Spleen (tissue), 11 donors: ENCODE measurements at regions not wholly inside any gene's neighbourhood (a gene's known extent, or its start where the extent isn't known, plus 50 kb on each side); places are given as distances from the start of the nearest gene placed in this dataset.
"Not testable (repeated sequence)": the region's sequence is repeated elsewhere in the genome, so short reads cannot be mapped to it uniquely, and the experiment has no call there.

Experiments
- DNase-seq: peaks from one replicate; pipeline ENCODE4 v3.0.0-alpha.2; 2020
- H3K27ac ChIP-seq, 8 donors: fragments of 200-600 bp; sonication (generic) in 7 of 8; 1 replicate in 4 of 8; 2 replicates in 4 of 8; pipeline versions ENCODE4 v1.5.0 to v1.8.0; 2016 to 2021; ENCODE audit warnings: inconsistent platforms in 4 of 8, mild to moderate bottlenecking in 4 of 8, moderate library complexity in 1 of 8
- H3K27me3 ChIP-seq, 7 donors: fragments of 200-600 bp; sonication (generic) in 6 of 7; replicated peaks in 1 of 7; 1 replicate in 4 of 7; 2 replicates in 3 of 7; pipeline versions ENCODE4 v1.5.0 to v1.8.0; 2016 to 2021; ENCODE audit warnings: inconsistent platforms in 3 of 7, mild to moderate bottlenecking in 1 of 7
- H3K36me3 ChIP-seq, 6 donors: fragments of 200-600 bp; sonication (generic) in 5 of 6; 1 replicate in 4 of 6; 2 replicates in 2 of 6; pipeline versions ENCODE4 v1.5.0 to v1.8.0; 2016 to 2021; ENCODE audit warnings: inconsistent platforms in 2 of 6
- H3K4me1 ChIP-seq, 6 donors: fragments of 200-600 bp; sonication (generic) in 5 of 6; 1 replicate in 3 of 6; 2 replicates in 3 of 6; pipeline versions ENCODE4 v1.5.0 to v1.8.0; 2016 to 2021; ENCODE audit warnings: inconsistent platforms in 3 of 6
- H3K4me3 ChIP-seq, 8 donors: fragments of 200-600 bp; sonication (generic) in 7 of 8; 1 replicate in 4 of 8; 2 replicates in 4 of 8; pipeline versions ENCODE4 v1.5.0 to v1.8.0; 2016 to 2021; ENCODE audit warnings: inconsistent platforms in 4 of 8, mild to moderate bottlenecking in 4 of 8, moderate library complexity in 2 of 8
- H3K9me3 ChIP-seq, 8 donors: fragments of 200-600 bp; sonication (generic) in 7 of 8; 1 replicate in 4 of 8; 2 replicates in 4 of 8; pipeline versions ENCODE4 v1.5.0 to v1.8.0; 2016 to 2021; ENCODE audit warnings: inconsistent platforms in 4 of 8
- CTCF ChIP-seq, 11 experiments: fragments of 200-600 bp in 7 of 11; fragments of 450-650 bp in 4 of 11; sonication (generic) in 4 of 11; IDR thresholded peaks in 8 of 11; conservative IDR thresholded peaks in 3 of 11; 1 replicate in 7 of 11; 2 replicates in 4 of 11; pipeline versions ENCODE4 v1.4.0 to v1.8.0; 2016 to 2021; ENCODE audit warnings: antibody characterized with exemption in 11 of 11, inconsistent platforms in 4 of 11, mild to moderate bottlenecking in 1 of 11
- POLR2A ChIP-seq, 3 donors: fragments of 450-650 bp; IDR thresholded peaks; one replicate each; pipeline ENCODE4 v1.5.1; 2017; ENCODE audit warnings: antibody characterized with exemption in 3 of 3, mild to moderate bottlenecking in 1 of 3
- POLR2AphosphoS5 ChIP-seq, 3 donors: sonication (generic); formaldehyde crosslinking; IDR thresholded peaks; one replicate each; pipeline ENCODE4 v1.5.1; 2017; ENCODE audit warnings: antibody characterized with exemption in 3 of 3
- WGBS, 5 donors: extraction: QIAGEN DNeasy Blood & Tissue Kit in 3 of 5; methylation state at CpG; one replicate each; pipeline versions ENCODE4 v1.1.5 to v1.1.7; 2013 to 2018; 5-methylcytosine and 5-hydroxymethylcytosine counted together
- intact Hi-C: fragments of 100-400 bp; cut with DNase I; formaldehyde crosslinking; loops from one replicate; pipeline ENCODE4 v1.15.0; 2023; ENCODE audit warnings: low total_unique reads
- donor health status: healthy with polysubstance abuse.
- donor health status: DM: no; HTN: no; CAD: no; lungs with moderate emphysema.
- donor health status: DM: no; HTN: no; CAD: no.
- donor health status: Bipolar disorder and iron deficiency.
- donor health status: healthy.
- donor health status: DM: no; HTN: no; CAD: no.
- donor health status: DM: yes; HTN: yes; CAD: no.

- TF ChIP-seq POLR2AphosphoS5 (IDR thresholded peaks at IDR 0.05) (no peak), CTCF (IDR thresholded peaks at IDR 0.05 in 8 of 11, conservative IDR thresholded peaks at IDR 0.05 in 3 of 11) (no peak), POLR2A (IDR thresholded peaks at IDR 0.05) (no peak)
- intact Hi-C loops: no loop called here
- Histone ChIP-seq H3K27ac (no peak overlapping the region), H3K4me3 (no peak overlapping the region), H3K4me1 (no peaks in the 10 kb centered on the region), H3K27me3 (no peaks in the 10 kb centered on the region), H3K36me3 (no peaks in the 10 kb centered on the region), H3K9me3 (no peaks in the 10 kb centered on the region)
- WGBS, 5 donors: 83 to 93% (median 85%) methylated on average over 9 of the region's 9 CpGs
- DNase-seq: no peak
Measured at GRCh38 chr18:57941841-57942489, 102.1 kb upstream of the NEDD4L start.

DNA sequence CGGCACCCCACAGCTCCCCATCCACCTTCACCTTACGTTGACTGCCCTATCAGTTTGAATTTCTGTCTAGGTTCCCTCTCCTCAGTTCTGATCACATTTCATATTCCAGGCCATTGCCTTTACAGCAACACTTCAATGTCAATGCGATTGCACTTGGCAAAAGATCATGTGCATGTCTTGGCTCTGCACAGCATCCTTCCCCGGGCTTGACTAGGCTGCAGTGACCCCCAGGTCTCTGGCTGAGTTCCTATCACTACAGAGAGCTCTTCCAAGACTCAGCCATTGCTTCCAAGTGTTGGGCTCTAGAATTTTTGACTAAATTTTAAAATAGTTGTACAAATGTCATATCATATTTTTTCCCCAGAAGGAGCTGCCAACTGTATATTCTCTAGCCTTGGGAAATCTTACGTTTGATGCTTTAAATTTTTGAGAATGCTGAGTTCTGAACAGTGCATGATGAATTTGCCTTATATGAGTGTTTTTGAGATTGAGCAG, 103.8 kb upstream of the NEDD4L start:
- Histone ChIP-seq H3K4me1 (no peaks in the 10 kb centered on the region), H3K9me3 (no peaks in the 10 kb centered on the region), H3K27me3 (no peaks in the 10 kb centered on the region), H3K36me3 (no peaks in the 10 kb centered on the region), H3K4me3 (no peak overlapping the region), H3K27ac (no peak overlapping the region)
- WGBS, 5 donors: 77 to 89% (median 86%) methylated on average over 5 of the region's 5 CpGs
- intact Hi-C loops: no loop called here
- DNase-seq: no peak
- no peak for TF ChIP-seq CTCF (IDR thresholded peaks at IDR 0.05 in 8 of 11, conservative IDR thresholded peaks at IDR 0.05 in 3 of 11)
- TF ChIP-seq POLR2AphosphoS5 (IDR thresholded peaks at IDR 0.05): no peak
- no peak for TF ChIP-seq POLR2A (IDR thresholded peaks at IDR 0.05)

DNA sequence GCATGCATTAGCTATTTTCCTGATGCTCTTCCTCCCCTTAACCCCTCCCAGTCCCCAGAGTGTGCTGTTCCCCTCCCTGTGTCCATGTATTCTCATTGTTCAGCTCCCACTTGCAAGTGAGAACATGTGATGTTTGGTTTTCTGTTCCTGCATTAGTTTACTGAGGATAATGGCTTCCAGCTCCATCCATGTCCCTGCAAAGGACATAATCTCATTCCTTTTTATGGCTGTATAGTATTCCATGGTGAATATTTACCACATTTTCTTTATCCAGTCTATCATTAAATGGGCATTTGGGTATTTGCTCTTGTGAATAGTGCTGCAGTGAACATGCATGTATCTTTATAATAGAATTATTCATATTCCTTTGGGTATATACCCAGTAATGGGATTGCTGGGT, 109.7 kb upstream of the NEDD4L start:
- H3K4me3 ChIP-seq, DNase-seq, H3K9me3 ChIP-seq, H3K27me3 ChIP-seq, intact Hi-C loops, H3K27ac ChIP-seq, H3K4me1 ChIP-seq, H3K36me3 ChIP-seq: not testable (repeated sequence)

DNA sequence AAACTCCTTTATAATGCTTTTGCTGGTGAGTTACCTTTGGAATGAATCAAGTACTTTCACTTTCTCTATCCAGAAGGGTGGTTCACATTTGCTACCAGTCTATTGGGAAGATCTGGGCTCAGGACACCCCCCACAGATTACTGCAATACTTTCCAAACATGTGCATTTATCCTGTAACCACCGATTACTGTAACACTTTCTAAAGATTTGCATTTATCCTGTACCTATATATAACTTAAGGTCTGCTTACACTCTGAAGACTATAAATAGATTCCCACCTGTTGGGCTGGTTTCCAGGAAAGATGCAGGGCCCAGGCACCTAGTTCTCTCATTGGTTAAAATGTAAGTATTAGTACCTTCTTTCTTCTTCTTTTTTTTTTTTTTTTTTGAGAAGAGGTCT, 113.0 kb upstream of the NEDD4L start:
- Histone ChIP-seq H3K4me1 (peaks cover 0 to 9% (median 0%) of the 10 kb centered on the region in 6 donors), H3K36me3 (no peaks in the 10 kb centered on the region), H3K27me3 (no peaks in the 10 kb centered on the region), H3K27ac (no peak overlapping the region), H3K9me3 (peaks cover 0 to 6% (median 0%) of the 10 kb centered on the region in 8 donors), H3K4me3 (peak overlapping the region in 3 of 8 donors; percentile 0 to 16 (median 4))
- no peak for DNase-seq
- TF ChIP-seq POLR2A (IDR thresholded peaks at IDR 0.05): no peak
- TF ChIP-seq CTCF (IDR thresholded peaks at IDR 0.05 in 8 of 11, conservative IDR thresholded peaks at IDR 0.05 in 3 of 11): no peak
- no peak for TF ChIP-seq POLR2AphosphoS5 (IDR thresholded peaks at IDR 0.05)
- 30 to 55% (median 42%) methylated on average over 1 of the region's 1 CpG for WGBS, 5 donors
- intact Hi-C loops: no loop called here
